Activated CD4-positive, alpha-beta T cell treated with anti-CD3 and anti-CD28 coated beads, Interleukin-2, amount 10 ng/mL, durations not matched to agents 24 days and 14 days (primary cell): ENCODE measurements at regions not wholly inside any gene's neighbourhood (a gene's known extent, or its start where the extent isn't known, plus 50 kb on each side); places are given as distances from the start of the nearest gene placed in this dataset.

Experiments used
- DNase-seq: peaks from one replicate; pipeline ENCODE4 v3.0.0; 2022
- H3K27ac Mint-ChIP-seq: one replicate; pipeline ENCODE4 v1.8.0; 2022; ENCODE audit warnings: mild to moderate bottlenecking, mixed read lengths
- H3K27me3 Mint-ChIP-seq: one replicate; pipeline ENCODE4 v1.8.0; 2022; ENCODE audit warnings: mixed read lengths
- H3K36me3 Mint-ChIP-seq: one replicate; pipeline ENCODE4 v1.8.0; 2022; ENCODE audit warnings: low read depth, mild to moderate bottlenecking, mixed read lengths
- H3K4me1 Mint-ChIP-seq: one replicate; pipeline ENCODE4 v1.8.0; 2021; ENCODE audit warnings: mixed read lengths
- H3K4me3 Mint-ChIP-seq: one replicate; pipeline ENCODE4 v1.8.0; 2022; ENCODE audit warnings: mild to moderate bottlenecking, moderate library complexity, mixed read lengths
- H3K9me3 Mint-ChIP-seq: one replicate; pipeline ENCODE4 v1.8.0; 2021; ENCODE audit warnings: mixed read lengths
- intact Hi-C: fragments of 100-400 bp; cut with micrococcal nuclease; formaldehyde crosslinking; loops from one replicate; pipeline ENCODE4 v1.15.1; 2023

- peaks cover 2% of the 10 kb centered on the region for H3K4me1 Mint-ChIP-seq
- H3K27ac Mint-ChIP-seq = no peak overlapping the region
- H3K36me3 Mint-ChIP-seq = no peaks in the 10 kb centered on the region
- H3K27me3 Mint-ChIP-seq = peaks cover 2% of the 10 kb centered on the region
- intact Hi-C loops = no loop called here
- H3K4me3 Mint-ChIP-seq = no peak overlapping the region
- no peak for DNase-seq
- no peaks in the 10 kb centered on the region for H3K9me3 Mint-ChIP-seq
Observed at GRCh38 chr12:28104903-28105864, 85.1 kb upstream of the CCDC91 start.

- H3K27ac Mint-ChIP-seq = no peak overlapping the region
- H3K36me3 Mint-ChIP-seq = no peaks in the 10 kb centered on the region
- H3K9me3 Mint-ChIP-seq = no peaks in the 10 kb centered on the region
- intact Hi-C loops = no loop called here
- H3K4me3 Mint-ChIP-seq = no peak overlapping the region
- peaks cover 2% of the 10 kb centered on the region for H3K27me3 Mint-ChIP-seq
- H3K4me1 Mint-ChIP-seq = peaks cover 2% of the 10 kb centered on the region
- DNase-seq = no peak
Observed at GRCh38 chr12:28107679-28108078, 82.6 kb upstream of the CCDC91 start.

- Mint-ChIP-seq H3K27me3 (peaks cover 2% of the 10 kb centered on the region), H3K4me1 (peaks cover 2% of the 10 kb centered on the region), H3K9me3 (no peaks in the 10 kb centered on the region), H3K4me3 (no peak overlapping the region), H3K27ac (no peak overlapping the region), H3K36me3 (no peaks in the 10 kb centered on the region)
- no peak for DNase-seq
- intact Hi-C loops = no loop called here
Observed at GRCh38 chr12:28108599-28108998, 81.7 kb upstream of the CCDC91 start.

GRCh38 chr12:28110329-28110728 lies 79.9 kb upstream of the CCDC91 start:
- H3K27ac Mint-ChIP-seq = no peak overlapping the region
- H3K4me3 Mint-ChIP-seq = no peak overlapping the region
- no peak for DNase-seq
- H3K27me3 Mint-ChIP-seq = peaks cover 2% of the 10 kb centered on the region
- H3K36me3 Mint-ChIP-seq = no peaks in the 10 kb centered on the region
- peaks cover 2% of the 10 kb centered on the region for H3K4me1 Mint-ChIP-seq
- intact Hi-C loops = no loop called here
- H3K9me3 Mint-ChIP-seq = no peaks in the 10 kb centered on the region

GRCh38 chr12:28114488-28114887 lies 75.8 kb upstream of the CCDC91 start:
- no peak for DNase-seq
- intact Hi-C loops = no loop called here
- no peaks in the 10 kb centered on the region for H3K27me3 Mint-ChIP-seq
- H3K9me3 Mint-ChIP-seq = no peaks in the 10 kb centered on the region
- H3K4me3 Mint-ChIP-seq = no peak overlapping the region
- no peak overlapping the region for H3K27ac Mint-ChIP-seq
- H3K4me1 Mint-ChIP-seq = no peaks in the 10 kb centered on the region
- H3K36me3 Mint-ChIP-seq = no peaks in the 10 kb centered on the region

- Mint-ChIP-seq H3K27me3 (peaks cover 3% of the 10 kb centered on the region), H3K27ac (no peak overlapping the region), H3K4me1 (no peaks in the 10 kb centered on the region), H3K9me3 (no peaks in the 10 kb centered on the region), H3K4me3 (no peak overlapping the region), H3K36me3 (no peaks in the 10 kb centered on the region)
- DNase-seq = no peak
- intact Hi-C loops = no loop called here
Observed at GRCh38 chr12:28121433-28121832, 68.8 kb upstream of the CCDC91 start.

GRCh38 chr12:28121899-28122655 lies 68.2 kb upstream of the CCDC91 start:
- no peaks in the 10 kb centered on the region for H3K4me1 Mint-ChIP-seq
- intact Hi-C loops = no loop called here
- no peak for DNase-seq
- H3K4me3 Mint-ChIP-seq = no peak overlapping the region
- H3K27ac Mint-ChIP-seq = no peak overlapping the region
- no peaks in the 10 kb centered on the region for H3K36me3 Mint-ChIP-seq
- peaks cover 3% of the 10 kb centered on the region for H3K27me3 Mint-ChIP-seq
- no peaks in the 10 kb centered on the region for H3K9me3 Mint-ChIP-seq

GRCh38 chr12:28122756-28123155 lies 67.5 kb upstream of the CCDC91 start:
- Mint-ChIP-seq H3K27me3 (peaks cover 3% of the 10 kb centered on the region), H3K9me3 (no peaks in the 10 kb centered on the region), H3K27ac (no peak overlapping the region), H3K4me1 (no peaks in the 10 kb centered on the region), H3K4me3 (no peak overlapping the region), H3K36me3 (no peaks in the 10 kb centered on the region)
- intact Hi-C loops = no loop called here
- no peak for DNase-seq

- Mint-ChIP-seq H3K36me3 (no peaks in the 10 kb centered on the region), H3K27ac (no peak overlapping the region), H3K9me3 (peaks cover 3% of the 10 kb centered on the region), H3K27me3 (peaks cover 3% of the 10 kb centered on the region), H3K4me1 (no peaks in the 10 kb centered on the region), H3K4me3 (no peak overlapping the region)
- intact Hi-C loops = no loop called here
- no peak for DNase-seq
Observed at GRCh38 chr12:28127455-28127854, 62.8 kb upstream of the CCDC91 start.

GRCh38 chr12:28129031-28129430 lies 61.2 kb upstream of the CCDC91 start:
- no peaks in the 10 kb centered on the region for H3K4me1 Mint-ChIP-seq
- H3K4me3 Mint-ChIP-seq = no peak overlapping the region
- H3K27ac Mint-ChIP-seq = no peak overlapping the region
- H3K36me3 Mint-ChIP-seq = no peaks in the 10 kb centered on the region
- intact Hi-C loops = no loop called here
- peaks cover 3% of the 10 kb centered on the region for H3K27me3 Mint-ChIP-seq
- H3K9me3 Mint-ChIP-seq = peaks cover 3% of the 10 kb centered on the region
- no peak for DNase-seq

GRCh38 chr12:28130234-28130624 lies 60.0 kb upstream of the CCDC91 start:
- DNase-seq = no peak
- H3K27me3 Mint-ChIP-seq = peaks cover 3% of the 10 kb centered on the region
- no peak overlapping the region for H3K27ac Mint-ChIP-seq
- intact Hi-C loops = no loop called here
- no peaks in the 10 kb centered on the region for H3K36me3 Mint-ChIP-seq
- H3K4me1 Mint-ChIP-seq = no peaks in the 10 kb centered on the region
- no peak overlapping the region for H3K4me3 Mint-ChIP-seq
- H3K9me3 Mint-ChIP-seq = peaks cover 3% of the 10 kb centered on the region

- no peak for DNase-seq
- H3K27ac Mint-ChIP-seq = no peak overlapping the region
- no peak overlapping the region for H3K4me3 Mint-ChIP-seq
- intact Hi-C loops = no loop called here
- no peaks in the 10 kb centered on the region for H3K4me1 Mint-ChIP-seq
- peaks cover 3% of the 10 kb centered on the region for H3K9me3 Mint-ChIP-seq
- peaks cover 3% of the 10 kb centered on the region for H3K27me3 Mint-ChIP-seq
- H3K36me3 Mint-ChIP-seq = no peaks in the 10 kb centered on the region
Observed at GRCh38 chr12:28130625-28131598, 59.3 kb upstream of the CCDC91 start.

- intact Hi-C loops = no loop called here
- Mint-ChIP-seq H3K4me3 (no peak overlapping the region), H3K27me3 (peaks cover 3% of the 10 kb centered on the region), H3K9me3 (peaks cover 3% of the 10 kb centered on the region), H3K27ac (no peak overlapping the region), H3K36me3 (no peaks in the 10 kb centered on the region), H3K4me1 (no peaks in the 10 kb centered on the region)
- no peak for DNase-seq
Observed at GRCh38 chr12:28132398-28132797, 57.9 kb upstream of the CCDC91 start.
